WERI-Rb-1 (cell line): ENCODE measurements at regions not wholly inside any gene's neighbourhood (a gene's known extent, or its start where the extent isn't known, plus 50 kb on each side); places are given as distances from the start of the nearest gene placed in this dataset.
"Not testable (repeated sequence)": the region's sequence is repeated elsewhere in the genome, so short reads cannot be mapped to it uniquely, and the experiment has no call there.

Experiments
- DNase-seq: peaks from one replicate; pipeline ENCODE4 v3.0.0-alpha.2; 2020
- H3K27ac ChIP-seq: fragments of 250-450 bp; sonication (Bioruptor Pico); 2 replicates; pipeline ENCODE4 v1.5.1; 2020; ENCODE audit warnings: mild to moderate bottlenecking, moderate library complexity
- H3K27me3 ChIP-seq: fragments of 250-450 bp; sonication (Bioruptor Pico); 2 replicates; pipeline ENCODE4 v1.5.1; 2021; ENCODE audit warnings: mild to moderate bottlenecking, low read depth, moderate library complexity; ENCODE audit not compliant: insufficient read depth, severe bottlenecking
- H3K36me3 ChIP-seq: fragments of 250-450 bp; sonication (Bioruptor Pico); 2 replicates; pipeline ENCODE4 v1.5.1; 2020; ENCODE audit warnings: mild to moderate bottlenecking, moderate library complexity
- H3K4me3 ChIP-seq: 2 replicates; pipeline ENCODE4 v1.5.1; 2011; ENCODE audit warnings: low read depth, mild to moderate bottlenecking, control low read depth, low read length
- H3K9me3 ChIP-seq: fragments of 250-450 bp; sonication (Bioruptor Pico); 2 replicates; pipeline ENCODE4 v1.5.1; 2021; ENCODE audit warnings: mild to moderate bottlenecking, moderate library complexity; ENCODE audit not compliant: severe bottlenecking
- TF ChIP-seq, protein P1 (sequence below): IDR thresholded peaks from 2 replicates; pipeline ENCODE4 v1.5.1; 2011; ENCODE audit warnings: low read depth, mild to moderate bottlenecking, control low read depth, inconsistent platforms, low read length

DNA sequence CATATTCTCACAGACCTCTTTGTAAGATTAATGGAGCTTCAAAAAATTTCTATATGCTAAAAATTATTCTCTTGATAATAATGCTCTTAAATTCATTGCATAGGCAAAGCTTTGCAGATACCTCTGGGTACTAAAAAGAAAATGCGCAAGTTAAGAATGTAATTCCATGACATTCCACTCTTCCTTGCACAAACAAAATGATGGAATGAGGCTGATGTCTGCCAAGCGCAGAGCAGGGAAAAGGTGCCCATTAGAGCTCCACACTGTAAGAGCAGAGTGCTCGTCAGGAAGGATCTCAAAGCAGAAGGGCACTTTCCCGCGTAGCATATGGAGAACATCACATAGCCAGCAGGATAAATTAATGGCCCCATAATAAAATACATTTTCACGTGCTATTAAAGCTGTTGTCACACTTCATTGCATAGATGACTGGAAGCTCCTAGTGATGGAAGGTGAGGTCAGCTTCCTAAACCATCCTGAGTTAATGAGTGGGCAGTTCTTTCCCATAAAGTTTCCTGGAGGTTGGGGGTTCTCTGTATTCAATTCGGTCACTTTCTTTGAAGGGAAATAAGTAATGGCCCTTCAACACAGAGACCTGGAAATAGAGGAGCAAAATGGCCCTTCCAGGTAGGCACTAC, 1058.9 kb downstream of the GALC start:
- Histone ChIP-seq H3K27me3 (no peaks in the 10 kb centered on the region), H3K36me3 (no peaks in the 10 kb centered on the region), H3K27ac (no peak overlapping the region), H3K9me3 (no peaks in the 10 kb centered on the region), H3K4me3 (no peak overlapping the region)
- TF ChIP-seq, protein P1, sequence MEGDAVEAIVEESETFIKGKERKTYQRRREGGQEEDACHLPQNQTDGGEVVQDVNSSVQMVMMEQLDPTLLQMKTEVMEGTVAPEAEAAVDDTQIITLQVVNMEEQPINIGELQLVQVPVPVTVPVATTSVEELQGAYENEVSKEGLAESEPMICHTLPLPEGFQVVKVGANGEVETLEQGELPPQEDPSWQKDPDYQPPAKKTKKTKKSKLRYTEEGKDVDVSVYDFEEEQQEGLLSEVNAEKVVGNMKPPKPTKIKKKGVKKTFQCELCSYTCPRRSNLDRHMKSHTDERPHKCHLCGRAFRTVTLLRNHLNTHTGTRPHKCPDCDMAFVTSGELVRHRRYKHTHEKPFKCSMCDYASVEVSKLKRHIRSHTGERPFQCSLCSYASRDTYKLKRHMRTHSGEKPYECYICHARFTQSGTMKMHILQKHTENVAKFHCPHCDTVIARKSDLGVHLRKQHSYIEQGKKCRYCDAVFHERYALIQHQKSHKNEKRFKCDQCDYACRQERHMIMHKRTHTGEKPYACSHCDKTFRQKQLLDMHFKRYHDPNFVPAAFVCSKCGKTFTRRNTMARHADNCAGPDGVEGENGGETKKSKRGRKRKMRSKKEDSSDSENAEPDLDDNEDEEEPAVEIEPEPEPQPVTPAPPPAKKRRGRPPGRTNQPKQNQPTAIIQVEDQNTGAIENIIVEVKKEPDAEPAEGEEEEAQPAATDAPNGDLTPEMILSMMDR, result no peak
- DNase-seq, result no peak

DNA sequence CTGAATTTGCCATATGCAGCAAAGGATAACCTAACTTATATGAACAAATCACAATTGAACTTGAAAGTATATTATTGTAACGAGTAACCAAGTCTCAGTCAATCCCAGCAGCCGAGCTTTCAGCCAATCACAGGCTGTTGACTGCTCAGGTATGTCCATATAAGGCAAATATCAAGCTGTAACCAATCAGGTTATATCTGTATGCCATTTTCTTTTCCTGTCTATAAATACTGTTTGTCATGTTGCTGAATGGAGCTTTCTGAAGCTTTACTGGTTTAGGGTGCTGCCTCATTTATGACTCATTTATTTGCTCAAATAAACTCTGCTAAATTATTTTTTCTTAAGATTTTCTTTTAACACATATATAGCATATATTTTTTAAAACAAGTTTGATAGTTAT, 1059.5 kb downstream of the GALC start:
- Histone ChIP-seq H3K27ac (no peak overlapping the region), H3K27me3 (no peaks in the 10 kb centered on the region), H3K9me3 (no peaks in the 10 kb centered on the region), H3K4me3 (no peak overlapping the region), H3K36me3 (no peaks in the 10 kb centered on the region)
- TF ChIP-seq, protein P1, result no peak
- DNase-seq, result no peak

DNA sequence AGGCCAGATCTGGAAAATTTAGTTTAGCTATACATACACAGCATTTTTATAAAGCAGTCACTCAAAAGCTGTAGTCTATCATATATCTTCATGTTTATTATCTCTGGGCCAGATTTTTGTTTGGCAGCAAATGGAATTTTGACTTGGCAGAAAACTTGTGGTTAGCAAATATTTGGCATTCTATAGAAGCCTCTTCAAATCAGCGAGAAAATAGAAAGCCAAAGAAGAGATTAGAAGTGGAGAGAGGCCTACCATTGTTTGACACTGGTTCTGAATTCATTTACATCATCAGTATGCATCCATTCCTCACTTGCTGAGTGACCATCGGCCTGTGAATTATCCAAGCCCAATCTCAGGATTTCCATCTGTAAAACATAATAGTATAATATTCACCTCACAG, 1077.6 kb downstream of the GALC start:
- H3K4me3 ChIP-seq, result no peak overlapping the region
- no peak overlapping the region for H3K27ac ChIP-seq
- TF ChIP-seq, protein P1, result no peak
- no peaks in the 10 kb centered on the region for H3K27me3 ChIP-seq
- no peaks in the 10 kb centered on the region for H3K9me3 ChIP-seq
- H3K36me3 ChIP-seq, result no peaks in the 10 kb centered on the region
- DNase-seq, result no peak

DNA sequence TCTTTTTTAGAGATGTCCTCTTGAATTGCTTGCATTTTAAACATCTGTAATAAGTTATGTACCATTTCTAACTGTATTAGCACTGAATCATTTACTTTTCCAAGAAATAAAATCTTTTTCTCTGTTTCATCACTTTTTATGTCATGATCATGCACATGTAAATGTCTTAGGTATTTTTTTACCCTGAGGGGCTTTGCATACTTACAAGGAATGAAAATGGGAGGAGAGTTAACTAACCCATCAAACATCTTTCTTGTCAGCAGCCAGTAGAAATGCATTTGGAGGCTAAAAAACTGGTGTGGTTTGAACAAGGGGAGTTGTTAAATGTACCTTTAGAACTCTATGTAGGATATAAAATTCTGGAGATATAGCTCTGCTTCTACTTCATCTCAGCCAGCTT, 1080.3 kb downstream of the GALC start:
- H3K27me3 ChIP-seq, result no peaks in the 10 kb centered on the region
- no peak overlapping the region for H3K27ac ChIP-seq
- no peak overlapping the region for H3K4me3 ChIP-seq
- H3K36me3 ChIP-seq, result no peaks in the 10 kb centered on the region
- no peak for DNase-seq
- no peaks in the 10 kb centered on the region for H3K9me3 ChIP-seq
- TF ChIP-seq, protein P1, result no peak

DNA sequence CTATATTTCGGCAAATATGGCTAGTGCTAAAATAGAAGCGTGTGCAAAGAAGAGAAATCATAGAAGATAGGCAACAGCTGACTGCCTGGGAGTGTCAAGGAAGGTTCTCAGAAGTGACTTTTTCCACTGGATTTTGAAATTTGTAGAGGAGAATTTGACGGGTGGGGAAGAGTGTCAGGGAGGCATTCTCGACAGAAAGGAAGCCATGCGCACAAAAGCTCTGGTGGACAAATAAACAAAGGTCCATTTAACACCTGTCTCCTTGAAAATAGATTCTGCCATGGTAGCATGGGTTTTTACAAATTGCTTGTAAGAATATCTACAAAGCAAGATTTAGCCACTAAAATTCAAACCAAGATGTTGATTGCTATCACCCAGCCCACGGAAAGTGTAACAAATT, 1081.5 kb downstream of the GALC start:
- TF ChIP-seq, protein P1, result no peak
- H3K4me3 ChIP-seq, result no peak overlapping the region
- no peaks in the 10 kb centered on the region for H3K27me3 ChIP-seq
- DNase-seq, result no peak
- no peaks in the 10 kb centered on the region for H3K36me3 ChIP-seq
- H3K9me3 ChIP-seq, result no peaks in the 10 kb centered on the region
- no peak overlapping the region for H3K27ac ChIP-seq

DNA sequence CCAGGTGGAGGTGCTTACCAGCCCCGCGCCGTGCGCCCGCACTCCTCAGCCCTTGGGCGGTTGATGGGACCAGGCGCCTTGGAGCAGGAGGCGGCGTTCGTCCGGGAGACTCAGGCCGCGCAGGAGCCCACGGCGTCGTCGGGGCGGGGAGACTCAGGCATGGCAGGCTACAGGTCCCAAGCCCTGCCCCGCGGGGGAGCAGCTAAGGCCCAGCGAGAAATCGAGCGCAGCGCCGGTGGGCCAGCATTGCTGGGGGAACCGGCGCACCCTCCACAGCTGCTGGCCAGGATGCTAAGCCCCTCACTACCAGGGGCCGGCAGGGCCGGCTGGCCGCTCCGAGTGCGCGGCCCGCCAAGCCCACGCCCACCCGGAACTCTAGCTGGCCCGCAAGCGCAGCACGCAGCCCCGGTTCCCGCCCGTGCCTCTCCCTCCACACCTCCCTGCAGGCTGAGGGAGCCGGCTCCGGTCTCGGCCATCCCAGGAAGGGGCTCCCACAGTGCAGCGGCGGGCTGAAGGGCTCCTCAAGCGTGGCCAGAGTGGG, 1087.5 kb downstream of the GALC start:
- H3K27me3 ChIP-seq, H3K9me3 ChIP-seq, DNase-seq: not testable (repeated sequence)

More for the DNA sequence above, 1087.5 kb downstream of the GALC start:
- not testable (repeated sequence) for H3K27ac ChIP-seq, H3K36me3 ChIP-seq, H3K4me3 ChIP-seq
